ENCODE measurements at regions not wholly inside any gene's neighbourhood (a gene's known extent, or its start where the extent isn't known, plus 50 kb on each side); places are given as distances from the start of the nearest gene placed in this dataset.
"Not testable (repeated sequence)": the region's sequence is repeated elsewhere in the genome, so short reads cannot be mapped to it uniquely, and the experiment has no call there.

DNA sequence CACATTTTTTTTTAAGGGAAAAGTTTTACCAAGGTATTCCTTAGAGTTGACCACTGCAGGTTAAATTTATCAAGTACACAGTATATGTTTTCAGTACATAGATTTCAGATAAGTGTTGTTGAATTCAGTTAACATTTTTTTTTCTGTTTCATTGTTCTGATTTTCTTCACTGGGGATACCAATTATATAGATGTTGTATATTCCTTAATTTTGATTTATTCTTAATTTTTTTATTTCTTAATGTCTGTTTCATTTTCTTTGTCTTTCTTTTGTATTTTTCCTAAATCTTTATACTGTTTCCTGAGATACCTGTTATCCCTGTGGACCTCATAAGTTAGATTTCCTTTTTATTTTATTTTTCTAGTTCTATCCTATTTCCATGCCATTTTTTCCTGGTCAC lies 234.8 kb downstream of the TTC6 start:
- intact Hi-C loops (cut with DNase I), result no loop called here
- no peak overlapping the region for H3K4me3 ChIP-seq
- no peak for ATAC-seq
- DNase-seq, result no peak
- H3K27ac ChIP-seq, result no peak overlapping the region
- no peaks in the 10 kb centered on the region for H3K4me1 ChIP-seq
- TF ChIP-seq, protein P1, sequence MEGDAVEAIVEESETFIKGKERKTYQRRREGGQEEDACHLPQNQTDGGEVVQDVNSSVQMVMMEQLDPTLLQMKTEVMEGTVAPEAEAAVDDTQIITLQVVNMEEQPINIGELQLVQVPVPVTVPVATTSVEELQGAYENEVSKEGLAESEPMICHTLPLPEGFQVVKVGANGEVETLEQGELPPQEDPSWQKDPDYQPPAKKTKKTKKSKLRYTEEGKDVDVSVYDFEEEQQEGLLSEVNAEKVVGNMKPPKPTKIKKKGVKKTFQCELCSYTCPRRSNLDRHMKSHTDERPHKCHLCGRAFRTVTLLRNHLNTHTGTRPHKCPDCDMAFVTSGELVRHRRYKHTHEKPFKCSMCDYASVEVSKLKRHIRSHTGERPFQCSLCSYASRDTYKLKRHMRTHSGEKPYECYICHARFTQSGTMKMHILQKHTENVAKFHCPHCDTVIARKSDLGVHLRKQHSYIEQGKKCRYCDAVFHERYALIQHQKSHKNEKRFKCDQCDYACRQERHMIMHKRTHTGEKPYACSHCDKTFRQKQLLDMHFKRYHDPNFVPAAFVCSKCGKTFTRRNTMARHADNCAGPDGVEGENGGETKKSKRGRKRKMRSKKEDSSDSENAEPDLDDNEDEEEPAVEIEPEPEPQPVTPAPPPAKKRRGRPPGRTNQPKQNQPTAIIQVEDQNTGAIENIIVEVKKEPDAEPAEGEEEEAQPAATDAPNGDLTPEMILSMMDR (IDR thresholded peaks at IDR 0.05), result no peak
- H3K36me3 ChIP-seq (ENCODE audit: insufficient read depth in 1 of 2, low read depth in 1 of 2), result no peaks in the 10 kb centered on the region
- H3K27me3 ChIP-seq (ENCODE audit: insufficient read depth in 3 of 3, low read length in 2 of 3), result no peaks in the 10 kb centered on the region
- peaks cover 18% of the 10 kb centered on the region for H3K9me3 ChIP-seq

DNA sequence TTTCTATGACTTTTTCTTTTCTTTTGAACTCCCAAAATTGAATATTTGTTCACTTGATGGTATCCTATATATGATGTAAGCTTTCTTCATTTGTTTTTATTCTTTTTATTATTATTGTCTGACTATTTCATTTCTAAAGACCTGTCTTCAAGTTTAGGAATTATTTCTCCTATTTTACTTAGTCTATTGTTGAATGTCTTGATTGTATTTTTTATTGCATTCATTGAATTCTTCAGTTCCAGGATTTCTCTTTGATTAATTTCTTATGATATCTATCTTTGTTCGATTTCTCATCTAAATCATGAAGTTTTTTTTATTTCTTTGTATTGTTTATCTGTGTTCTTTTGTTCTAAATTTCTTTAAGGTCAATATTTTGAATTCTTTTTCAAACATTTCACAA lies 238.8 kb downstream of the TTC6 start:
- Histone ChIP-seq H3K4me1 (no peaks in the 10 kb centered on the region), H3K27me3 (ENCODE audit: insufficient read depth in 3 of 3, low read length in 2 of 3) (no peaks in the 10 kb centered on the region), H3K9me3 (peaks cover 31% of the 10 kb centered on the region), H3K4me3 (no peak overlapping the region), H3K36me3 (ENCODE audit: insufficient read depth in 1 of 2, low read depth in 1 of 2) (no peaks in the 10 kb centered on the region), H3K27ac (no peak overlapping the region)
- no peak for ATAC-seq
- no peak for DNase-seq
- intact Hi-C loops (cut with DNase I), result no loop called here
- 47 to 61% (median 58%) methylated on average over 1 of the region's 1 CpG for WGBS, 3 donors
- TF ChIP-seq, protein P1 (IDR thresholded peaks at IDR 0.05), result no peak

GRCh38 chr14:37838778-37839177 lies 243.3 kb downstream of the TTC6 start:
- intact Hi-C loops (cut with DNase I); H3K36me3 ChIP-seq (ENCODE audit: insufficient read depth in 1 of 2, low read depth in 1 of 2): not testable (repeated sequence)
- WGBS, 3 donors, result 65 to 76% (median 68%) methylated on average over 5 of the region's 5 CpGs

GRCh38 chr14:37841039-37841438 lies 245.6 kb downstream of the TTC6 start:
- H3K27ac ChIP-seq; H3K4me3 ChIP-seq; H3K36me3 ChIP-seq (ENCODE audit: insufficient read depth in 1 of 2, low read depth in 1 of 2); H3K9me3 ChIP-seq; H3K4me1 ChIP-seq; H3K27me3 ChIP-seq (ENCODE audit: insufficient read depth in 3 of 3, low read length in 2 of 3); ATAC-seq; DNase-seq; intact Hi-C loops (cut with DNase I): not testable (repeated sequence)
- WGBS, 3 donors, result 71 to 73% (median 72%) methylated on average over 4 of the region's 4 CpGs

More at GRCh38 chr14:37838778-37839177, 243.3 kb downstream of the TTC6 start:
- peaks cover 21% of the 10 kb centered on the region for H3K9me3 ChIP-seq
- not testable (repeated sequence) for ATAC-seq; DNase-seq; H3K27ac ChIP-seq; H3K4me1 ChIP-seq; H3K27me3 ChIP-seq (ENCODE audit: insufficient read depth in 3 of 3, low read length in 2 of 3); H3K4me3 ChIP-seq

- intact Hi-C loops (cut with DNase I), result no loop called here
- no peak overlapping the region for H3K27ac ChIP-seq
- 67 to 75% (median 69%) methylated on average over 3 of the region's 3 CpGs for WGBS, 3 donors
These were observed 246.7 kb downstream of the TTC6 start for GRCh38 chr14:37842106-37842505.

More at GRCh38 chr14:37842106-37842505, 246.7 kb downstream of the TTC6 start:
- no peaks in the 10 kb centered on the region for H3K36me3 ChIP-seq (ENCODE audit: insufficient read depth in 1 of 2, low read depth in 1 of 2)
- ATAC-seq, result no peak
- TF ChIP-seq, protein P1 (IDR thresholded peaks at IDR 0.05), result no peak
- H3K27me3 ChIP-seq (ENCODE audit: insufficient read depth in 3 of 3, low read length in 2 of 3), result peaks cover 0 to 4% (median 0%) of the 10 kb centered on the region in 3 donors
- H3K4me1 ChIP-seq, result no peaks in the 10 kb centered on the region
- H3K9me3 ChIP-seq, result peaks cover 9% of the 10 kb centered on the region
- DNase-seq, result no peak
- no peak overlapping the region for H3K4me3 ChIP-seq

Measured in psoas muscle (tissue), 7 donors.